ENCODE measurements at regions not wholly inside any gene's neighbourhood (a gene's known extent, or its start where the extent isn't known, plus 50 kb on each side); places are given as distances from the start of the nearest gene placed in this dataset.

GRCh38 chr12:34344851-34345522, 322.7 kb downstream of the ALG10 start:
- no peak overlapping the region for H4K5ac ChIP-seq (ENCODE audit: insufficient read length, low read depth, low read length)
- DNase-seq: no peak
- H3K4me2 ChIP-seq (ENCODE audit: insufficient read depth, insufficient read length, low read length): no peak overlapping the region
- H3K56ac ChIP-seq (ENCODE audit: insufficient read length, low read depth, low read length): no peak overlapping the region
- no peaks in the 10 kb centered on the region for H3K79me2 ChIP-seq (ENCODE audit: insufficient read depth, low read length)
- no peaks in the 10 kb centered on the region for H4K20me1 ChIP-seq (ENCODE audit: control insufficient read depth, insufficient read depth, insufficient read length)
- no peak overlapping the region for H2BK15ac ChIP-seq (ENCODE audit: low read depth, low read length)
- H2AK5ac ChIP-seq (ENCODE audit: insufficient read length, low read length): no peak overlapping the region
- no CpG with 5 or more reads among the region's 37 CpGs for WGBS (ENCODE audit: extremely low coverage, insufficient read length, low lambda C conversion rate)
- peaks cover 4 to 9% (median 8%) of the 10 kb centered on the region in 3 experiments; a peak in 5 of 7 replicates for H3K36me3 Mint-ChIP-seq (ENCODE audit: insufficient read depth in 1 of 3, low read depth in 3 of 3)
- H3K23me2 ChIP-seq (ENCODE audit: insufficient read length, low read depth, low read length, poor library complexity, severe bottlenecking): no peaks in the 10 kb centered on the region
- H4K8ac ChIP-seq (replicated peaks; ENCODE audit: insufficient read length, low read depth, low read length): no peak overlapping the region
- H3K23ac ChIP-seq (ENCODE audit: insufficient read length, low read depth, low read length): no peak overlapping the region
- H2BK5ac ChIP-seq (ENCODE audit: insufficient read length, low read length): no peak overlapping the region
- H3K27me3 ChIP-seq (ENCODE audit: insufficient read depth, low read length): no peaks in the 10 kb centered on the region
- no peak overlapping the region for H3T11ph ChIP-seq (ENCODE audit: low read length)
- no peak overlapping the region for H3K18ac ChIP-seq (ENCODE audit: insufficient read length, low read depth, low read length)
- H3K27me3 Mint-ChIP-seq (ENCODE audit: low read depth): peaks cover 2% of the 10 kb centered on the region
- H3K4me1 ChIP-seq (ENCODE audit: insufficient read depth, low read length): no peaks in the 10 kb centered on the region
- TF ChIP-seq CTCF (conservative IDR thresholded peaks at IDR 0.05): no peak
- H3K9ac ChIP-seq (ENCODE audit: extremely low read depth, insufficient read length, low read length): no peak overlapping the region
- H3K79me1 ChIP-seq (ENCODE audit: insufficient read depth, low read depth, low read length, poor library complexity, severe bottlenecking): no peaks in the 10 kb centered on the region
- H2BK20ac ChIP-seq (ENCODE audit: low read depth, low read length, poor library complexity, severe bottlenecking): no peak overlapping the region
- H3K27ac ChIP-seq (ENCODE audit: insufficient read length, low read depth, low read length): no peak overlapping the region
- H2BK120ac ChIP-seq (ENCODE audit: low read depth, low read length, poor library complexity, severe bottlenecking): no peak overlapping the region
- H3K4me3 Mint-ChIP-seq: no peak overlapping the region
- H3K14ac ChIP-seq (ENCODE audit: insufficient read depth, low read length): no peak overlapping the region
- H3K9me3 Mint-ChIP-seq: peaks cover 59 to 80% of the 10 kb centered on the region in 2 experiments
- H2BK12ac ChIP-seq (ENCODE audit: insufficient read length, low read depth, low read length): no peak overlapping the region
- no peak overlapping the region for H4K91ac ChIP-seq (ENCODE audit: insufficient read length, low read depth, low read length)
- H3K4ac ChIP-seq (ENCODE audit: low read depth, low read length): no peak overlapping the region
- no peak overlapping the region for H2AFZ ChIP-seq (ENCODE audit: low read length)
- H3K9me3 ChIP-seq (ENCODE audit: control insufficient read depth, low read depth, low read length): peaks cover 10% of the 10 kb centered on the region
- H3K27ac Mint-ChIP-seq: no peak overlapping the region
- no peaks in the 10 kb centered on the region for H3K4me1 Mint-ChIP-seq

Data from H9 (cell line).